Kidney (tissue), 13 donors: ENCODE measurements at regions not wholly inside any gene's neighbourhood (a gene's known extent, or its start where the extent isn't known, plus 50 kb on each side); places are given as distances from the start of the nearest gene placed in this dataset.
"Not testable (repeated sequence)": the region's sequence is repeated elsewhere in the genome, so short reads cannot be mapped to it uniquely, and the experiment has no call there.

Experiments
- DNase-seq, 5 donors: peaks; one replicate each; pipeline ENCODE4 v3.0.0-alpha.2; 2013 to 2020
- FAIRE-seq: peaks from 2 replicates; lab custom pipeline; 2012; peaks lifted over from hg19 to GRCh38; lab: Jason Lieb, UNC
- H3K27ac ChIP-seq, 2 donors: one replicate each; pipeline ENCODE4 v1.7.0; 2013; ENCODE audit warnings: low read depth in 2 of 2, low read length in 2 of 2, inconsistent platforms in 1 of 2
- H3K27me3 ChIP-seq: one replicate; pipeline ENCODE4 v1.7.1; 2013; ENCODE audit warnings: low read length, inconsistent platforms; ENCODE audit not compliant: control insufficient read depth, insufficient read depth
- H3K36me3 ChIP-seq, 3 donors: one replicate each; pipeline versions ENCODE4 v1.7.0 to v1.7.1; 2013; ENCODE audit warnings: low read length in 3 of 3, control low read depth in 1 of 3, inconsistent platforms in 1 of 3; ENCODE audit not compliant: insufficient read depth in 3 of 3, control insufficient read depth in 2 of 3
- H3K4me1 ChIP-seq, 3 donors: one replicate each; pipeline versions ENCODE4 v1.7.0 to v1.7.1; 2013; ENCODE audit warnings: low read length in 3 of 3, inconsistent platforms in 1 of 3, low read depth in 1 of 3; ENCODE audit not compliant: control insufficient read depth in 2 of 3, insufficient read depth in 2 of 3
- H3K4me3 ChIP-seq, 3 donors: one replicate each; pipeline versions ENCODE4 v1.7.0 to v1.8.1; 2013; ENCODE audit warnings: low read length in 3 of 3, control low read depth in 1 of 3, inconsistent platforms in 1 of 3
- H3K9ac ChIP-seq, 3 donors: one replicate each; pipeline versions ENCODE4 v1.7.0 to v1.7.1; 2013; ENCODE audit warnings: low read length in 3 of 3, control low read depth in 1 of 3, inconsistent platforms in 1 of 3
- H3K9me3 ChIP-seq, 3 donors: one replicate each; pipeline versions ENCODE4 v1.7.0 to v1.7.1; 2013; ENCODE audit warnings: low read length in 3 of 3, control low read depth in 1 of 3, inconsistent platforms in 1 of 3; ENCODE audit not compliant: control insufficient read depth in 2 of 3, insufficient read depth in 1 of 3
- CTCF ChIP-seq: IDR thresholded peaks from 3 replicates; pipeline ENCODE4 v1.5.1; 2012; ENCODE audit warnings: mild to moderate bottlenecking, moderate library complexity, borderline replicate concordance; ENCODE audit not compliant: insufficient read depth; ENCODE audit errors: extremely low read depth
- intact Hi-C: fragments of 100-400 bp; cut with DNase I; formaldehyde crosslinking; loops from one replicate; pipeline ENCODE4 v1.11.1; 2022
- donor health status: control.
- donor health status: control.
- donor health status: control.
- donor health status: control.
- donor health status: control.
- donor health status: DM: yes; HTN: yes; CAD: no.
- donor health status: Normal renal cell carcinoma (clear cell type).

- no peak for DNase-seq
- no peaks in the 10 kb centered on the region for H3K9me3 ChIP-seq
- no peak overlapping the region for H3K4me3 ChIP-seq
- no peak overlapping the region for H3K9ac ChIP-seq
- H3K36me3 ChIP-seq, result no peaks in the 10 kb centered on the region
- no peaks in the 10 kb centered on the region for H3K27me3 ChIP-seq
- TF ChIP-seq CTCF, result no peak
- H3K27ac ChIP-seq, result no peak overlapping the region
- no peak for FAIRE-seq
- H3K4me1 ChIP-seq, result no peaks in the 10 kb centered on the region
- intact Hi-C loops, result no loop called here
Observed at GRCh38 chr17:77064598-77064997, 76.2 kb upstream of the SEC14L1 start.

DNA sequence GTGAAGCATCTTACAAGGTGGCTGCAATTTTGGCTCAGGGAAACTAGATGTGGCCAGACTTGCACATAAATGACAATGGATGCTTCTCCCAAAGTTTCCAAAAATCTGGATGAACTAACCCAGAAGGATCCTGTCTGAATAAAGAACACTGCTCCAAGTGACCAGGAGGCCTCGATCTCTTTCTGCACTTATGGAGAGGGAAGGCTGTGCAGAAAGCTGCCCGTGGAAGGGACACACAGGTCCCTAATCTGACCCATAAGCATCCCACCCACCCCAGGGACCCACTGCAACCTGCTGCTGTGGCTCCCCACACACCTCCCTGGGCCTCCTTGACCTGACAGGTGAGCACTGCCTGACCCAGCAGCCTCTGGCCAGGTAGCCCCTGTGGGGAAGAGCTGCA lies 74.6 kb upstream of the SEC14L1 start:
- Histone ChIP-seq H3K27ac (no peak overlapping the region), H3K36me3 (no peaks in the 10 kb centered on the region), H3K4me3 (no peak overlapping the region), H3K9ac (no peak overlapping the region), H3K4me1 (no peaks in the 10 kb centered on the region), H3K9me3 (no peaks in the 10 kb centered on the region), H3K27me3 (no peaks in the 10 kb centered on the region)
- DNase-seq (no peak), FAIRE-seq (no peak)
- TF ChIP-seq CTCF, result no peak
- intact Hi-C loops, result loop anchor here (5.0 kb wide), 1 partner anchor 199 kb away; the partner anchor contains the start of gene MGAT5B

- DNase-seq, result peak in 4 of 5 donors; percentile 77 to 84 (median 80)
- not testable (repeated sequence) for FAIRE-seq, H3K9ac ChIP-seq, H3K4me3 ChIP-seq, H3K27me3 ChIP-seq, H3K4me1 ChIP-seq, H3K9me3 ChIP-seq, H3K36me3 ChIP-seq, H3K27ac ChIP-seq
- TF ChIP-seq CTCF, result peak; percentile 69
- intact Hi-C loops, result loop anchor here (5.0 kb wide), 1 partner anchor 200 kb away; the partner anchor contains the start of gene MGAT5B
Observed at GRCh38 chr17:77066726-77067409, 73.9 kb upstream of the SEC14L1 start.
